Sigmoid colon (tissue), 4 donors: ENCODE measurements at regions not wholly inside any gene's neighbourhood (a gene's known extent, or its start where the extent isn't known, plus 50 kb on each side); places are given as distances from the start of the nearest gene placed in this dataset.

Experiments used
- CTCF ChIP-seq, 4 experiments: fragments of 450-650 bp in 3 of 4; fragments of 200-600 bp in 1 of 4; IDR thresholded peaks; one replicate each; pipeline ENCODE4 v1.5.1; 2016 to 2019; ENCODE audit warnings: antibody characterized with exemption in 4 of 4, mild to moderate bottlenecking in 3 of 4, moderate library complexity in 2 of 4
- POLR2AphosphoS5 ChIP-seq, 4 donors: sonication (generic); formaldehyde crosslinking; IDR thresholded peaks; one replicate each; pipeline ENCODE4 v1.6.1; 2017; ENCODE audit warnings: antibody characterized with exemption in 4 of 4

GRCh38 chr6:111951497-111952085 lies 78.3 kb upstream of the FYN start:
- TF ChIP-seq POLR2AphosphoS5 (IDR thresholded peaks at IDR 0.05) (no peak), CTCF (IDR thresholded peaks at IDR 0.05) (no peak)
